K562 (cell line): ENCODE measurements at regions not wholly inside any gene's neighbourhood (a gene's known extent, or its start where the extent isn't known, plus 50 kb on each side); places are given as distances from the start of the nearest gene placed in this dataset.

Experiments
- ATF1 ChIP-seq, 2 experiments: fragments of 450-650 bp in 1 of 2; IDR thresholded peaks; 2 replicates each; pipeline ENCODE4 v1.6.1; 2016; ENCODE audit warnings: missing compliant biosample characterization in 1 of 2, missing genetic modification characterization in 1 of 2
- CCNT2 ChIP-seq: IDR thresholded peaks from 2 replicates; pipeline ENCODE4 v1.6.1; 2011; ENCODE audit warnings: borderline replicate concordance, low read depth, mild to moderate bottlenecking, moderate library complexity, mixed read lengths, low read length; ENCODE audit not compliant: insufficient read length; ENCODE audit errors: extremely low read depth
- COPS2 ChIP-seq: fragments of 450-650 bp; conservative IDR thresholded peaks from 2 replicates; pipeline ENCODE4 v1.6.1; 2016; ENCODE audit warnings: mild to moderate bottlenecking, moderate library complexity
- ESRRA ChIP-seq: fragments of 450-650 bp; IDR thresholded peaks from 2 replicates; pipeline ENCODE4 v1.6.1; 2014; ENCODE audit warnings: low read depth, mild to moderate bottlenecking, moderate library complexity, borderline replicate concordance
- EWSR1 ChIP-seq: fragments of 450-650 bp; IDR thresholded peaks from 2 replicates; pipeline ENCODE4 v1.6.1; 2018; ENCODE audit warnings: borderline replicate concordance, mild to moderate bottlenecking, low read depth, moderate library complexity; ENCODE audit not compliant: partially characterized antibody
- HIVEP1 ChIP-seq: fragments of 250-450 bp; sonication (Bioruptor Pico); IDR thresholded peaks from 2 replicates; pipeline ENCODE4 v1.4.0; 2020; ENCODE audit warnings: mild to moderate bottlenecking
- MCM3 ChIP-seq: fragments of 450-650 bp; IDR thresholded peaks from 2 replicates; pipeline ENCODE4 v1.6.1; 2016
- MIER1 ChIP-seq: fragments of 450-650 bp; IDR thresholded peaks from 2 replicates; pipeline ENCODE4 v1.6.1; 2016; ENCODE audit warnings: antibody characterized with exemption, mild to moderate bottlenecking, low read depth
- MYBL2 ChIP-seq, 2 experiments: fragments of 450-650 bp in 1 of 2; sonication (generic) in 1 of 2; formaldehyde crosslinking in 1 of 2; IDR thresholded peaks; 2 replicates each; pipeline versions ENCODE4 v1.6.1 to v1.8.1; 2017 to 2022; ENCODE audit warnings: borderline replicate concordance in 1 of 2, inconsistent platforms in 1 of 2, low read depth in 1 of 2, mild to moderate bottlenecking in 1 of 2, missing genetic modification reagents in 1 of 2, moderate library complexity in 1 of 2
- NFRKB ChIP-seq: fragments of 450-650 bp; IDR thresholded peaks from 2 replicates; pipeline ENCODE4 v1.6.1; 2016; ENCODE audit warnings: low read depth
- NR2C1 ChIP-seq, 2 experiments: fragments of 450-650 bp; IDR thresholded peaks; 2 replicates each; pipeline ENCODE4 v1.6.1; 2017; ENCODE audit warnings: mild to moderate bottlenecking in 2 of 2, antibody characterized with exemption in 1 of 2, inconsistent platforms in 1 of 2, missing compliant biosample characterization in 1 of 2, missing genetic modification characterization in 1 of 2
- POLR2AphosphoS5 ChIP-seq: IDR thresholded peaks from 2 replicates; pipeline ENCODE4 v1.6.1; 2011; ENCODE audit warnings: mild to moderate bottlenecking, low read depth, low read length, moderate library complexity; ENCODE audit not compliant: control insufficient read depth, insufficient read depth
- SIN3B ChIP-seq: fragments of 450-650 bp; IDR thresholded peaks from 2 replicates; pipeline ENCODE4 v1.6.1; 2017; ENCODE audit warnings: low read depth, mild to moderate bottlenecking, moderate library complexity
- SP1 ChIP-seq: sonication (generic); formaldehyde crosslinking; IDR thresholded peaks from 2 replicates; pipeline ENCODE4 v1.8.1; 2022; ENCODE audit warnings: mild to moderate bottlenecking, missing genetic modification reagents
- STAT5B ChIP-seq: fragments of 250-450 bp; sonication (Bioruptor Pico); IDR thresholded peaks from 2 replicates; pipeline ENCODE4 v1.8.0; 2021; ENCODE audit warnings: mild to moderate bottlenecking, inconsistent platforms
- ZHX1 ChIP-seq: fragments of 150-350 bp; conservative IDR thresholded peaks from 2 replicates; pipeline ENCODE4 v1.6.1; 2014; ENCODE audit warnings: low read length
- ZNF408 ChIP-seq: fragments of 250-450 bp; sonication (Bioruptor Pico); IDR thresholded peaks from 2 replicates; pipeline ENCODE4 v1.4.0; 2020; ENCODE audit warnings: low read depth, mild to moderate bottlenecking, moderate library complexity
- ZNF584 ChIP-seq: fragments of 200-800 bp; sonication (Bioruptor generic); IDR thresholded peaks from 2 replicates; pipeline ENCODE4 v1.6.1; 2016; ENCODE audit warnings: low read depth, mild to moderate bottlenecking, missing genetic modification characterization, missing compliant biosample characterization
- ZNF76 ChIP-seq: fragments of 250-450 bp; sonication (Bioruptor Pico); IDR thresholded peaks from 2 replicates; pipeline ENCODE4 v1.4.0; 2020; ENCODE audit warnings: mild to moderate bottlenecking, moderate library complexity, borderline replicate concordance
- TF ChIP-seq, protein P1 (sequence below): fragments of 200-800 bp; sonication (Bioruptor generic); IDR thresholded peaks from 2 replicates; pipeline ENCODE4 v1.6.1; 2017; ENCODE audit warnings: missing genetic modification characterization, missing compliant biosample characterization
- TF ChIP-seq, protein P2 (sequence below): fragments of 150-350 bp; IDR thresholded peaks from 2 replicates; pipeline ENCODE4 v1.6.1; 2014; ENCODE audit warnings: low read depth, mild to moderate bottlenecking, low read length, borderline replicate concordance

GRCh38 chr5:73296772-73297171, 123.8 kb downstream of the TMEM174 start (continued):
- TF ChIP-seq MYBL2 (IDR thresholded peaks at IDR 0.05; ENCODE audit: low read depth) (no peak), MYBL2 (CRISPR knock-in tag; IDR thresholded peaks at IDR 0.05; ENCODE audit: borderline replicate concordance) (no peak), ZNF584 (CRISPR knock-in tag) (no peak), ZNF408 (CRISPR knock-in tag) (no peak), MCM3 (no peak), ESRRA (peak; percentile 74; the same call in 1 of the 2 replicates), ZHX1 (no peak), SP1 (CRISPR knock-in tag) (no peak), NFRKB (no peak), NR2C1 (IDR thresholded peaks at IDR 0.05) (no peak), NR2C1 (tag; IDR thresholded peaks at IDR 0.05) (no peak), CCNT2 (no peak), ATF1 (CRISPR knock-in tag; IDR thresholded peaks at IDR 0.05) (no peak), ATF1 (tag; IDR thresholded peaks at IDR 0.05) (no peak), MIER1 (no peak), POLR2AphosphoS5 (peak; percentile 65; the same call in 1 of the 2 replicates), COPS2 (no peak), ZNF76 (CRISPR knock-in tag) (no peak), STAT5B (CRISPR knock-in tag) (no peak), SIN3B (no peak), HIVEP1 (CRISPR knock-in tag) (no peak), EWSR1 (no peak)
- TF ChIP-seq, protein P1, sequence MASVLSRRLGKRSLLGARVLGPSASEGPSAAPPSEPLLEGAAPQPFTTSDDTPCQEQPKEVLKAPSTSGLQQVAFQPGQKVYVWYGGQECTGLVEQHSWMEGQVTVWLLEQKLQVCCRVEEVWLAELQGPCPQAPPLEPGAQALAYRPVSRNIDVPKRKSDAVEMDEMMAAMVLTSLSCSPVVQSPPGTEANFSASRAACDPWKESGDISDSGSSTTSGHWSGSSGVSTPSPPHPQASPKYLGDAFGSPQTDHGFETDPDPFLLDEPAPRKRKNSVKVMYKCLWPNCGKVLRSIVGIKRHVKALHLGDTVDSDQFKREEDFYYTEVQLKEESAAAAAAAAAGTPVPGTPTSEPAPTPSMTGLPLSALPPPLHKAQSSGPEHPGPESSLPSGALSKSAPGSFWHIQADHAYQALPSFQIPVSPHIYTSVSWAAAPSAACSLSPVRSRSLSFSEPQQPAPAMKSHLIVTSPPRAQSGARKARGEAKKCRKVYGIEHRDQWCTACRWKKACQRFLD (CRISPR knock-in tag), result no peak
- TF ChIP-seq, protein P2, sequence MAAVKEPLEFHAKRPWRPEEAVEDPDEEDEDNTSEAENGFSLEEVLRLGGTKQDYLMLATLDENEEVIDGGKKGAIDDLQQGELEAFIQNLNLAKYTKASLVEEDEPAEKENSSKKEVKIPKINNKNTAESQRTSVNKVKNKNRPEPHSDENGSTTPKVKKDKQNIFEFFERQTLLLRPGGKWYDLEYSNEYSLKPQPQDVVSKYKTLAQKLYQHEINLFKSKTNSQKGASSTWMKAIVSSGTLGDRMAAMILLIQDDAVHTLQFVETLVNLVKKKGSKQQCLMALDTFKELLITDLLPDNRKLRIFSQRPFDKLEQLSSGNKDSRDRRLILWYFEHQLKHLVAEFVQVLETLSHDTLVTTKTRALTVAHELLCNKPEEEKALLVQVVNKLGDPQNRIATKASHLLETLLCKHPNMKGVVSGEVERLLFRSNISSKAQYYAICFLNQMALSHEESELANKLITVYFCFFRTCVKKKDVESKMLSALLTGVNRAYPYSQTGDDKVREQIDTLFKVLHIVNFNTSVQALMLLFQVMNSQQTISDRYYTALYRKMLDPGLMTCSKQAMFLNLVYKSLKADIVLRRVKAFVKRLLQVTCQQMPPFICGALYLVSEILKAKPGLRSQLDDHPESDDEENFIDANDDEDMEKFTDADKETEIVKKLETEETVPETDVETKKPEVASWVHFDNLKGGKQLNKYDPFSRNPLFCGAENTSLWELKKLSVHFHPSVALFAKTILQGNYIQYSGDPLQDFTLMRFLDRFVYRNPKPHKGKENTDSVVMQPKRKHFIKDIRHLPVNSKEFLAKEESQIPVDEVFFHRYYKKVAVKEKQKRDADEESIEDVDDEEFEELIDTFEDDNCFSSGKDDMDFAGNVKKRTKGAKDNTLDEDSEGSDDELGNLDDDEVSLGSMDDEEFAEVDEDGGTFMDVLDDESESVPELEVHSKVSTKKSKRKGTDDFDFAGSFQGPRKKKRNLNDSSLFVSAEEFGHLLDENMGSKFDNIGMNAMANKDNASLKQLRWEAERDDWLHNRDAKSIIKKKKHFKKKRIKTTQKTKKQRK, result no peak
